T-helper 1 cell treated with Interleukin-12 subunit alpha and Interleukin-12 subunit beta and Interleukin-4 antibody, amounts not matched to agents 30 ng/mL and 1 ng/mL, for 36 hours (primary cell): ENCODE measurements at regions not wholly inside any gene's neighbourhood (a gene's known extent, or its start where the extent isn't known, plus 50 kb on each side); places are given as distances from the start of the nearest gene placed in this dataset.

Experiments
- intact Hi-C: fragments of 100-400 bp; cut with micrococcal nuclease; formaldehyde crosslinking; loops from one replicate; pipeline ENCODE4 v1.15.1; 2024

- intact Hi-C loops: no loop called here
Measured at GRCh38 chr4:141919649-141920048, 283.3 kb downstream of the IL15 start.

DNA sequence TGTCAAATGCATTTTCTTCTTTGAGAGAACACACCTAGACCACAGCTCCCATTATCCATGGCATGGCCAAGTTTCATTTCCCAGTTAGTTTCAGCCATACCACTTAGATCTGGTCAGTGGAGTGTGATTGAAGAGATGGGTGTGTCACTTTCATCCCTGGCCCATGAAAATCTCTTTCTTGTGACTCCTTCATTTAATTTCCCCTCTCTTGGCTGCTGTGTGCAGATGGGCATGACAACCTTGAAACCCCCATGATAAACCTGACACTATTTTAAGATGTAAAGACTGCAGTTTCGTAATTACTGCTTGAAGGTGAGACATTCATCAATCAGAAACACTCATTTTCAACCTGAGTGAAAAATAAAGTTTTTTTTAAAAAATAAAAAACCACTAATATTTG lies 284.9 kb downstream of the IL15 start:
- intact Hi-C loops: no loop called here

- intact Hi-C loops: no loop called here
Measured at GRCh38 chr4:141922236-141922635, 285.9 kb downstream of the IL15 start.

DNA sequence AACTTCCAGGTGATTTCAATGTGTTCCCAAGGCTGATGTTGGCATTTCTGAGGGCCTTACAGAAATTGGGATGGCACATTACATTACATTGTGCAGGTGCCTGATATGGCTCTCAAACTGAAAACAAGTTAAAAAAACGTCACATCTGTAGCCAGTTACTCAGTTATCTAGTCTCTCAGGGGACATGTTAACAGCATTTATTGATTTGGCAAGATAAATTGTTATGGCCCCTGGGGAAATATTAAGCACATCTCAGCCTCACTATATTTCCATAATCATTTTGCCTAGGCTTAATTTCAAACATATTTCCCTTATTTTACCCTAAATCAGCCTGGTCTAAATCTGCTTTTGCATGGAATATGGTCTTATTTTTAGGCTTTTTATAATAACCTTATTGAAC lies 290.0 kb downstream of the IL15 start:
- intact Hi-C loops: no loop called here

DNA sequence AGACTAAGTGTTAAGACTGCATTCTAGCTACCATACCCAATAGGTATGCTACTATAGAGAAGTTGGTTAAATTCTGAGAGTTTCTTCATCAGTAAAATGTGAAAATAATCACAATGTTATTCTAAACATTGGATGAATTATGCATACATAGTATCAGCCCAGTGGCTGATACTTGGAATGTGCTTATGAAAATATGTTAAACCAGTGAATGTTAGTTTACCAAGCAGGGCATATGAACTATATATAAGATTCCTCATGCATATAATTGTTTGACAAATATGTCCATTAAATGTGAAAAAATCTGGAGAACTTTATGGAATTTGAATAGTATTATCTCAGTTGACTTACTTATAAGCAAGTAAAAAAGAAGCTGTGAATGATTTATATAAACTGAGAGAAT lies 296.1 kb downstream of the IL15 start:
- intact Hi-C loops: no loop called here

GRCh38 chr4:141933978-141934377 lies 297.6 kb downstream of the IL15 start:
- intact Hi-C loops: no loop called here

DNA sequence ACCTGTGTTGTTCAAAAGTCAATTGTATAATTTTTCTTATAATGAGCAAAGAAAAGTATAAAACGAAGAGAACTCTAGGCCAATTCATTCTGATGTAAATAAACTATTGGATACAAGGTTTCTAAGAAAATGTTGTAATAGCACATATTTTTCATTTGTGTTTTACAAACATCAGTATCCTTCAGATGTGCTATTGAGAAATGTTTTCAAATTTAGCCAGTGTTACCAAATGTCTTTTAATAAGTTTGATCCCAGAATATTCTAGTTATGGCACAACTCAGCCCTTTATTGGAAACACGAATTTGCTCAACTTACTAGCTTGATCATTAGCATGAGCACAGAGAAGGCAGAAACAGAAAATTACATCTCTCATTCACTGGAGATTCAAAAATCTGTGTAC lies 319.3 kb downstream of the IL15 start:
- intact Hi-C loops: no loop called here

- intact Hi-C loops: no loop called here
Measured at GRCh38 chr4:141957416-141957815, 321.0 kb downstream of the IL15 start.

DNA sequence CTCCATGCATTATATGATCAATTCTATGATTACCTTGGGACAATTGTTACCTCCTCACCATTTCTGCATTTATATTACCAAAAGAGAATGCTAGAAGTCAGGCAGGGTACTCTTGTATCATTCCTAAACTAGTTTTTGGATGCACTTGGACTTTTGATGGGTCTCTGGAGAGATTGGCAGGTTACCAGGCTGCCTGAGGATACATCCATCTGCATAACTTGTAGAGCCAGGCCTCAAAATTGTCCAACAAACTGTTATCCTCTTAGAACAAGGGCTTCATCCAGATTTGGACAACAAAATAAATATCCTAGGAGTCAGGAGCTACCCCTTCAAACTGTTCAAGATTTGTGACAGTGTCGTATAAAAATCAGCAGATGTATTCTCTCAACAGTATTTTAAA lies 326.1 kb downstream of the IL15 start:
- intact Hi-C loops: no loop called here

DNA sequence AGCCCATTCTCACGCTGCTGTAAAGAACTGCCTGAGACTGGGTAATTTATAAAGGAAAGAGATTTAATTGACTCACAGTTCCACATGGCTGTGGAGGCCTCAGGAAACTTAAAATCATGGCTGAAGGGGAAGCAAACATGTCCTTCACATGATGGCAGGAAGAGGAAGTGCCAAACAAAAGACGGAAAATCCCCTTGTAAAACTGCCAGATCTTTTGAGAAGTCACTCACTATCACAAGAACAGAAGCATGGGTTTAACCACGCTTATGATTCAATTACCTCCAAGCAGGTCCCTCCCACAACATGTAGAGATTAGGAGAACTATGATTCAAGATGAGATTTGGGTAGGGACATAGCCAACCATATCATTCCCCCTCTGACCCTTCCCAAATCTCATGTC lies 335.5 kb downstream of the IL15 start:
- intact Hi-C loops: no loop called here

GRCh38 chr4:141972950-141973349 lies 336.6 kb downstream of the IL15 start:
- intact Hi-C loops: no loop called here
